ENCODE measurements at regions not wholly inside any gene's neighbourhood (a gene's known extent, or its start where the extent isn't known, plus 50 kb on each side); places are given as distances from the start of the nearest gene placed in this dataset.

GRCh38 chr6:73898599-73898998, 202.6 kb downstream of the CD109 start:
- WGBS (ENCODE audit: insufficient coverage), result 75% methylated on average over 1 of the region's 3 CpGs
- H3K4me1 ChIP-seq (ENCODE audit: control insufficient read depth in 2 of 2, insufficient read depth in 2 of 2, low read length in 2 of 2), result no peaks in the 10 kb centered on the region

GRCh38 chr6:73893696-73894095, 197.7 kb downstream of the CD109 start:
- no peaks in the 10 kb centered on the region for H3K4me1 ChIP-seq (ENCODE audit: control insufficient read depth in 2 of 2, insufficient read depth in 2 of 2, low read length in 2 of 2)
- H4K20me1 ChIP-seq (ENCODE audit: control insufficient read depth, insufficient read depth, low read length, poor library complexity, severe bottlenecking), result no peaks in the 10 kb centered on the region
- H3K27me3 ChIP-seq (replicated peaks in 1 of 4; ENCODE audit: control extremely low read depth in 1 of 4, control insufficient read depth in 3 of 4, insufficient read depth in 4 of 4, low read length in 3 of 4), result peaks cover 0 to 4% (median 0%) of the 10 kb centered on the region in 4 experiments
- H3K4me3 Mint-ChIP-seq, result no peak overlapping the region
- no peak for TF ChIP-seq EZH2 (IDR thresholded peaks at IDR 0.05; ENCODE audit: borderline replicate concordance, insufficient read depth, low read depth, low read length, poor library complexity, severe bottlenecking)
- TF ChIP-seq CTCF (IDR thresholded peaks at IDR 0.05), result no peak
- ATAC-seq (ENCODE audit: low read depth), result no peak
- no peaks in the 10 kb centered on the region for H3K9me3 Mint-ChIP-seq (ENCODE audit: insufficient read depth)
- H3K4me2 ChIP-seq (replicated peaks; ENCODE audit: low read depth, low read length, poor library complexity, severe bottlenecking), result no peak overlapping the region
- DNase-seq, result no peak
- no peaks in the 10 kb centered on the region for H3K4me1 Mint-ChIP-seq
- ChIA-PET CTCF (no interaction called here), POLR2A (no interaction called here)
- no peak overlapping the region for H3K27ac ChIP-seq (ENCODE audit: low read length in 2 of 2)
- H3K36me3 ChIP-seq (replicated peaks in 1 of 2; ENCODE audit: control extremely low read depth in 1 of 2, control insufficient read depth in 1 of 2, extremely low read depth in 1 of 2, insufficient read depth in 2 of 2, low read length in 1 of 2), result no peaks in the 10 kb centered on the region
- peaks cover 0 to 7% (median 0%) of the 10 kb centered on the region in 3 donors for H3K9me3 ChIP-seq (ENCODE audit: control extremely low read depth in 1 of 3, control insufficient read depth in 2 of 3, insufficient read depth in 1 of 3, low read length in 2 of 3)
- H3K9ac ChIP-seq (ENCODE audit: low read length), result no peak overlapping the region
- H2AFZ ChIP-seq (ENCODE audit: insufficient read depth, low read depth, low read length, poor library complexity, severe bottlenecking), result no peak overlapping the region
- intact Hi-C loops (cut with micrococcal nuclease), result loop anchor here (1.0 kb wide), 1 partner anchor 11 kb away; no protein-coding TSS in a partner anchor
- H3K27ac Mint-ChIP-seq, result no peak overlapping the region
- WGBS (ENCODE audit: insufficient coverage), result 70% methylated on average over 3 of the region's 4 CpGs
- H3K4me3 ChIP-seq (ENCODE audit: control extremely low read depth in 1 of 5, extremely low read depth in 1 of 5, insufficient read depth in 1 of 5, low read depth in 2 of 5, low read length in 4 of 5), result no peak overlapping the region
- no peaks in the 10 kb centered on the region for H3K27me3 Mint-ChIP-seq
- H3K79me2 ChIP-seq (ENCODE audit: control insufficient read depth, insufficient read depth, low read length), result no peaks in the 10 kb centered on the region

More at GRCh38 chr6:73898599-73898998, 202.6 kb downstream of the CD109 start:
- POLR2A ChIA-PET, result no interaction called here
- H3K9ac ChIP-seq (ENCODE audit: low read length), result no peak overlapping the region
- no peak overlapping the region for H3K4me3 ChIP-seq (ENCODE audit: control extremely low read depth in 1 of 5, extremely low read depth in 1 of 5, insufficient read depth in 1 of 5, low read depth in 2 of 5, low read length in 4 of 5)
- Mint-ChIP-seq H3K4me1 (no peaks in the 10 kb centered on the region), H3K4me3 (no peak overlapping the region), H3K9me3 (ENCODE audit: insufficient read depth) (peaks cover 5% of the 10 kb centered on the region), H3K27me3 (no peaks in the 10 kb centered on the region), H3K27ac (no peak overlapping the region)
- H3K79me2 ChIP-seq (ENCODE audit: control insufficient read depth, insufficient read depth, low read length), result no peaks in the 10 kb centered on the region
- intact Hi-C loops (cut with micrococcal nuclease), result no loop called here
- CTCF ChIA-PET, result interaction anchor here (1.0 kb wide), 1 partner anchor 17 kb away, joined by 3 read pairs; no protein-coding TSS in a partner anchor
- no peaks in the 10 kb centered on the region for H3K36me3 ChIP-seq (replicated peaks in 1 of 2; ENCODE audit: control extremely low read depth in 1 of 2, control insufficient read depth in 1 of 2, extremely low read depth in 1 of 2, insufficient read depth in 2 of 2, low read length in 1 of 2)
- peaks cover 0 to 4% (median 0%) of the 10 kb centered on the region in 4 experiments for H3K27me3 ChIP-seq (replicated peaks in 1 of 4; ENCODE audit: control extremely low read depth in 1 of 4, control insufficient read depth in 3 of 4, insufficient read depth in 4 of 4, low read length in 3 of 4)
- no peak overlapping the region for H3K4me2 ChIP-seq (replicated peaks; ENCODE audit: low read depth, low read length, poor library complexity, severe bottlenecking)
- TF ChIP-seq CTCF (IDR thresholded peaks at IDR 0.05) (no peak), EZH2 (IDR thresholded peaks at IDR 0.05; ENCODE audit: borderline replicate concordance, insufficient read depth, low read depth, low read length, poor library complexity, severe bottlenecking) (no peak)
- DNase-seq (no peak), ATAC-seq (ENCODE audit: low read depth) (no peak)
- no peak overlapping the region for H3K27ac ChIP-seq (ENCODE audit: low read length in 2 of 2)
- H3K9me3 ChIP-seq (ENCODE audit: control extremely low read depth in 1 of 3, control insufficient read depth in 2 of 3, insufficient read depth in 1 of 3, low read length in 2 of 3), result peaks cover 0 to 17% (median 2%) of the 10 kb centered on the region in 3 donors
- no peak overlapping the region for H2AFZ ChIP-seq (ENCODE audit: insufficient read depth, low read depth, low read length, poor library complexity, severe bottlenecking)
- H4K20me1 ChIP-seq (ENCODE audit: control insufficient read depth, insufficient read depth, low read length, poor library complexity, severe bottlenecking), result no peaks in the 10 kb centered on the region
